Spleen (tissue), 11 donors: ENCODE measurements at regions not wholly inside any gene's neighbourhood (a gene's known extent, or its start where the extent isn't known, plus 50 kb on each side); places are given as distances from the start of the nearest gene placed in this dataset.

Source experiments
- DNase-seq: peaks from one replicate; pipeline ENCODE4 v3.0.0-alpha.2; 2020
- H3K27ac ChIP-seq, 8 donors: fragments of 200-600 bp; sonication (generic) in 7 of 8; 1 replicate in 4 of 8; 2 replicates in 4 of 8; pipeline versions ENCODE4 v1.5.0 to v1.8.0; 2016 to 2021; ENCODE audit warnings: inconsistent platforms in 4 of 8, mild to moderate bottlenecking in 4 of 8, moderate library complexity in 1 of 8
- H3K27me3 ChIP-seq, 7 donors: fragments of 200-600 bp; sonication (generic) in 6 of 7; replicated peaks in 1 of 7; 1 replicate in 4 of 7; 2 replicates in 3 of 7; pipeline versions ENCODE4 v1.5.0 to v1.8.0; 2016 to 2021; ENCODE audit warnings: inconsistent platforms in 3 of 7, mild to moderate bottlenecking in 1 of 7
- H3K36me3 ChIP-seq, 6 donors: fragments of 200-600 bp; sonication (generic) in 5 of 6; 1 replicate in 4 of 6; 2 replicates in 2 of 6; pipeline versions ENCODE4 v1.5.0 to v1.8.0; 2016 to 2021; ENCODE audit warnings: inconsistent platforms in 2 of 6
- H3K4me1 ChIP-seq, 6 donors: fragments of 200-600 bp; sonication (generic) in 5 of 6; 1 replicate in 3 of 6; 2 replicates in 3 of 6; pipeline versions ENCODE4 v1.5.0 to v1.8.0; 2016 to 2021; ENCODE audit warnings: inconsistent platforms in 3 of 6
- H3K4me3 ChIP-seq, 8 donors: fragments of 200-600 bp; sonication (generic) in 7 of 8; 1 replicate in 4 of 8; 2 replicates in 4 of 8; pipeline versions ENCODE4 v1.5.0 to v1.8.0; 2016 to 2021; ENCODE audit warnings: inconsistent platforms in 4 of 8, mild to moderate bottlenecking in 4 of 8, moderate library complexity in 2 of 8
- H3K9me3 ChIP-seq, 8 donors: fragments of 200-600 bp; sonication (generic) in 7 of 8; 1 replicate in 4 of 8; 2 replicates in 4 of 8; pipeline versions ENCODE4 v1.5.0 to v1.8.0; 2016 to 2021; ENCODE audit warnings: inconsistent platforms in 4 of 8
- CTCF ChIP-seq, 11 experiments: fragments of 200-600 bp in 7 of 11; fragments of 450-650 bp in 4 of 11; sonication (generic) in 4 of 11; IDR thresholded peaks in 8 of 11; conservative IDR thresholded peaks in 3 of 11; 1 replicate in 7 of 11; 2 replicates in 4 of 11; pipeline versions ENCODE4 v1.4.0 to v1.8.0; 2016 to 2021; ENCODE audit warnings: antibody characterized with exemption in 11 of 11, inconsistent platforms in 4 of 11, mild to moderate bottlenecking in 1 of 11
- POLR2A ChIP-seq, 3 donors: fragments of 450-650 bp; IDR thresholded peaks; one replicate each; pipeline ENCODE4 v1.5.1; 2017; ENCODE audit warnings: antibody characterized with exemption in 3 of 3, mild to moderate bottlenecking in 1 of 3
- POLR2AphosphoS5 ChIP-seq, 3 donors: sonication (generic); formaldehyde crosslinking; IDR thresholded peaks; one replicate each; pipeline ENCODE4 v1.5.1; 2017; ENCODE audit warnings: antibody characterized with exemption in 3 of 3
- WGBS, 5 donors: extraction: QIAGEN DNeasy Blood & Tissue Kit in 3 of 5; methylation state at CpG; one replicate each; pipeline versions ENCODE4 v1.1.5 to v1.1.7; 2013 to 2018; 5-methylcytosine and 5-hydroxymethylcytosine counted together
- intact Hi-C: fragments of 100-400 bp; cut with DNase I; formaldehyde crosslinking; loops from one replicate; pipeline ENCODE4 v1.15.0; 2023; ENCODE audit warnings: low total_unique reads
- donor health status: healthy with polysubstance abuse.
- donor health status: DM: no; HTN: no; CAD: no; lungs with moderate emphysema.
- donor health status: DM: no; HTN: no; CAD: no.
- donor health status: Bipolar disorder and iron deficiency.
- donor health status: healthy.
- donor health status: DM: no; HTN: no; CAD: no.
- donor health status: DM: yes; HTN: yes; CAD: no.

GRCh38 chr20:10824750-10825500, 151.1 kb upstream of the JAG1 start:
- Histone ChIP-seq H3K4me1 (no peaks in the 10 kb centered on the region), H3K36me3 (no peaks in the 10 kb centered on the region), H3K27ac (no peak overlapping the region), H3K4me3 (no peak overlapping the region), H3K27me3 (no peaks in the 10 kb centered on the region), H3K9me3 (no peaks in the 10 kb centered on the region)
- WGBS, 5 donors, result 80 to 87% (median 85%) methylated on average over 11 of the region's 11 CpGs
- intact Hi-C loops, result no loop called here
- no peak for DNase-seq
- no peak for TF ChIP-seq POLR2A (IDR thresholded peaks at IDR 0.05)
- TF ChIP-seq POLR2AphosphoS5 (IDR thresholded peaks at IDR 0.05), result no peak
- no peak for TF ChIP-seq CTCF (IDR thresholded peaks at IDR 0.05 in 8 of 11, conservative IDR thresholded peaks at IDR 0.05 in 3 of 11)

GRCh38 chr20:10826111-10826510, 152.3 kb upstream of the JAG1 start:
- intact Hi-C loops, result no loop called here
- DNase-seq, result no peak
- Histone ChIP-seq H3K9me3 (no peaks in the 10 kb centered on the region), H3K27me3 (no peaks in the 10 kb centered on the region), H3K36me3 (no peaks in the 10 kb centered on the region), H3K4me1 (no peaks in the 10 kb centered on the region), H3K27ac (no peak overlapping the region), H3K4me3 (no peak overlapping the region)
- TF ChIP-seq POLR2A (IDR thresholded peaks at IDR 0.05) (no peak), POLR2AphosphoS5 (IDR thresholded peaks at IDR 0.05) (no peak), CTCF (IDR thresholded peaks at IDR 0.05 in 8 of 11, conservative IDR thresholded peaks at IDR 0.05 in 3 of 11) (no peak)
- whole genome bisulfite sequencing, 5 donors, result 60 to 80% (median 78%) methylated on average over 1 of the region's 1 CpG

GRCh38 chr20:10828180-10828579, 154.4 kb upstream of the JAG1 start:
- Histone ChIP-seq H3K36me3 (no peaks in the 10 kb centered on the region), H3K27ac (no peak overlapping the region), H3K9me3 (no peaks in the 10 kb centered on the region), H3K27me3 (no peaks in the 10 kb centered on the region), H3K4me3 (no peak overlapping the region), H3K4me1 (no peaks in the 10 kb centered on the region)
- intact Hi-C loops, result no loop called here
- TF ChIP-seq POLR2A (IDR thresholded peaks at IDR 0.05), result no peak
- no peak for TF ChIP-seq POLR2AphosphoS5 (IDR thresholded peaks at IDR 0.05)
- no peak for TF ChIP-seq CTCF (IDR thresholded peaks at IDR 0.05 in 8 of 11, conservative IDR thresholded peaks at IDR 0.05 in 3 of 11)
- DNase-seq, result no peak
- WGBS, 5 donors, result 78 to 90% (median 89%) methylated on average over 5 of the region's 5 CpGs

GRCh38 chr20:10832141-10832540, 158.3 kb upstream of the JAG1 start:
- H3K4me3 ChIP-seq, result no peak overlapping the region
- no peak for DNase-seq
- no peaks in the 10 kb centered on the region for H3K36me3 ChIP-seq
- TF ChIP-seq CTCF (IDR thresholded peaks at IDR 0.05 in 8 of 11, conservative IDR thresholded peaks at IDR 0.05 in 3 of 11) (no peak), POLR2AphosphoS5 (IDR thresholded peaks at IDR 0.05) (no peak), POLR2A (IDR thresholded peaks at IDR 0.05) (no peak)
- no peaks in the 10 kb centered on the region for H3K27me3 ChIP-seq
- no peaks in the 10 kb centered on the region for H3K9me3 ChIP-seq
- intact Hi-C loops, result no loop called here
- no peaks in the 10 kb centered on the region for H3K4me1 ChIP-seq
- no peak overlapping the region for H3K27ac ChIP-seq
